NCI-H2029 treated with DMSO at 0.1 percent for 48 hours (cell line): ENCODE measurements at regions not wholly inside any gene's neighbourhood (a gene's known extent, or its start where the extent isn't known, plus 50 kb on each side); places are given as distances from the start of the nearest gene placed in this dataset.

Source experiments
- DNase-seq: peaks from one replicate; lab custom pipeline; 2025; lab: John Stamatoyannopoulos, UW

- DNase-seq = no peak
Observed at GRCh38 chr1:186620566-186621350, 59.5 kb downstream of the PTGS2 start.

- DNase-seq = peak; percentile 25
Observed at GRCh38 chr1:186618401-186619170, 61.6 kb downstream of the PTGS2 start.

GRCh38 chr1:186617926-186618325 is 62.3 kb downstream of the PTGS2 start:
- no peak for DNase-seq

GRCh38 chr1:186616511-186616910 is 63.7 kb downstream of the PTGS2 start:
- no peak for DNase-seq

GRCh38 chr1:186615332-186615731 is 64.9 kb downstream of the PTGS2 start:
- DNase-seq = no peak

- no peak for DNase-seq
Observed at GRCh38 chr1:186611156-186611555, 69.1 kb downstream of the PTGS2 start.

GRCh38 chr1:186609183-186609582 is 71.0 kb downstream of the PTGS2 start:
- no peak for DNase-seq

- DNase-seq = no peak
Observed at GRCh38 chr1:186605762-186606350, 74.4 kb downstream of the PTGS2 start.

GRCh38 chr1:186595969-186596368 is 84.3 kb downstream of the PTGS2 start:
- DNase-seq = no peak

GRCh38 chr1:186578325-186579016 is 101.8 kb downstream of the PTGS2 start:
- DNase-seq = no peak

- no peak for DNase-seq
Observed at GRCh38 chr1:186577633-186578032, 102.6 kb downstream of the PTGS2 start.

- no peak for DNase-seq
Observed at GRCh38 chr1:186577216-186577615, 103.0 kb downstream of the PTGS2 start.

GRCh38 chr1:186575348-186575747 is 104.9 kb downstream of the PTGS2 start:
- DNase-seq = no peak

GRCh38 chr1:186574926-186575325 is 105.3 kb downstream of the PTGS2 start:
- DNase-seq = no peak

GRCh38 chr1:186572509-186572908 is 107.7 kb downstream of the PTGS2 start:
- DNase-seq = no peak

GRCh38 chr1:186571771-186572170 is 108.5 kb downstream of the PTGS2 start:
- no peak for DNase-seq

GRCh38 chr1:186569856-186570255 is 108.9 kb upstream of the PDC start:
- no peak for DNase-seq

GRCh38 chr1:186568221-186568620 is 107.3 kb upstream of the PDC start:
- DNase-seq = no peak

- no peak for DNase-seq
Observed at GRCh38 chr1:186566140-186566855, 105.4 kb upstream of the PDC start.

GRCh38 chr1:186564582-186564981 is 103.7 kb upstream of the PDC start:
- no peak for DNase-seq

- DNase-seq = no peak
Observed at GRCh38 chr1:186559601-186560116, 98.7 kb upstream of the PDC start.
